Stimulated activated CD4-positive, alpha-beta T cell treated with anti-CD3 and anti-CD28 coated beads, Interleukin-4, amount 100 ng/mL, for 4 hours (primary cell): ENCODE measurements at regions not wholly inside any gene's neighbourhood (a gene's known extent, or its start where the extent isn't known, plus 50 kb on each side); places are given as distances from the start of the nearest gene placed in this dataset.
"Not testable (repeated sequence)": the region's sequence is repeated elsewhere in the genome, so short reads cannot be mapped to it uniquely, and the experiment has no call there.

Source experiments
- DNase-seq, 2 experiments: peaks; one replicate each; pipeline ENCODE4 v3.0.0-alpha.2; 2020

DNA sequence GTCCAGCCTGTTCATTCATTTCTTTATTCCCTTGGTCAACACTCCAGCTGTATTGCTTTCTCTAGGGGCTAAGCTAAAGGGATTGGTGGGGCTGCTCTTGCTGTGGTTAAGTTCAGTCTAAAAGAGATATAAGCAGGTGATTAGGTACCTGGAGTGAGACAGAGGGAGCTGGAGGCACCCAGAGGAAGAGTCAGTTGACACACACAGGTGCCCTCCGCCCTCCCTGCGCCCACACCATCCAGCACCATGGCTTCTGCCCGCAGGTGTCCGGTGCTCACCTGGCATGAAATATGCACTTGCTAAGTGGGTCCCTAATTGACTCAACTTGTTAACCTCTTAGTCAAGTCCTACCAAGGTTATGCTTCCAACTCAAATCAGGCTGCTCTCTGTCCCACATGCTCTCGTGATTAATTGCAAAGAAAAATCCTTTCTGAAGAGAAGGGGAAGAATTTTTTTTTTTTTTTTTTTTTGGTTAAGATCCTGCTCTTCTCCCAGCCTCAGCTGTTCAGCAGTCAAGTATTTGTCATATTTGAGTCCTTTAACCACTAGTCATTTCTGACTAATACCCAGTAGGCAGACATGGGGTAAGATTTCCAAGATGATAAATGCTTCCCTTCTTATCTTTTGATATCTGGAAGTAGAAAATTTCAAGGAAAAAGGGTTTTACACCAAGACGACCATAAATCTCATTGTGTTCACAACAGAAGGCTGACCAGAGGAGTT lies 199.8 kb upstream of the WSCD1 start:
- DNase-seq = no peak

DNA sequence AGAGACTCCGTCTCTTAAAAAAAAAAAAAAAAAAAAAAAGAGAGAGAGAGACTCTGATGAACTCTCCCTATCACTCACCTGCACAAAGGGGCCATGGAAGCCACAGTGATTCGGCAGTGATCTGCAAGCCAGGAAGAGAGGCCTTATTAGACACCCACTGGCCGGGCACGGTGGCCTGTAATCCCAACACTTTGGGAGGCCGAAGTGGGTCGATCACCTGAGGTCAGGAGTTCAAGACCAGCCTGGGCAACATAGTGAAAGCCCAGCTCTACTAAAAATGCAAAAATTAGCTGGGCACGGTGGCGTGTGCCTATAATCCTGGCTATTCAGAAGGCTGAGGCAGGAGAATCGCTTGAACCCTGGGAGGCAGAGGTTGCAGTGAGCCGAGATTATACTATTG lies 198.5 kb upstream of the WSCD1 start:
- DNase-seq = no peak

DNA sequence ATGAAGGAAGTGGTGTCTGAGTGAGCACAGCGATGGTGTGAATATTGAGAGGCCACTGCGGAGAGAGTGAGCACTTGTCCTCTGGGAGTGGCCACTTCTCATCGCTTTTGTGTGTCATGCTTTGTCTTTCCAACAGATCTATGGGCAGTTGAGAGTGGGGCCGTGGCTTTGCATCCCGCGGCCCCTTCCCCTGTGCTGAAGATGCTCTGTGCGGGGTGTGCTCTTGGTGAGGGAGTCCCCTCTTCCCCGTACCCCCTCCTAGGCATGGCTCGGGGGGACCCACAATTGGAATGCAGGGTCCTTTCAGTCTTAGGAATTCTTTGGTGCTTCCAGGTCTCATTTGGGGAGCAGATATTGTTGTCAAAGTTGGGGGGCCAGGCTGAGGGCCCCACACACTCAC lies 197.3 kb upstream of the WSCD1 start:
- DNase-seq = no peak

DNA sequence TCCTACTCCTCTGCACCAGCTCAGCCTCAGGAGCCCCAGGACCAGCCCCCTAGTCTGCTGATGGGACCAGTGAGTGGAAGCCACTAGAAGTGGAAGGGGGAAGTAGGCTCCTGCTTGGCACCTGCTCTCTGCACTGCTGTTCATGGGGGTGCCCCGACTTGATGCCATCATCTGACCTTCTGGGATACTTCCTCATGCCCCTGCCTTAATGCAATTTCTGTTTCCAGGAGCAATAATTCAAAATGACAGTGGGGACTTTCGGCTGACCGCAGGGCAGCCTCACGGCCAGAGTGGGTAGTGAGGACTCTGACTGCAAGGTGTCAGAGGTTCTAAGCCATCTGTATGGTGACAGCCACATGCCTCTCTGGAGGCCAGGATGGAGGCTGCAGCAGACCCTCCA lies 196.4 kb upstream of the WSCD1 start:
- no peak for DNase-seq

DNA sequence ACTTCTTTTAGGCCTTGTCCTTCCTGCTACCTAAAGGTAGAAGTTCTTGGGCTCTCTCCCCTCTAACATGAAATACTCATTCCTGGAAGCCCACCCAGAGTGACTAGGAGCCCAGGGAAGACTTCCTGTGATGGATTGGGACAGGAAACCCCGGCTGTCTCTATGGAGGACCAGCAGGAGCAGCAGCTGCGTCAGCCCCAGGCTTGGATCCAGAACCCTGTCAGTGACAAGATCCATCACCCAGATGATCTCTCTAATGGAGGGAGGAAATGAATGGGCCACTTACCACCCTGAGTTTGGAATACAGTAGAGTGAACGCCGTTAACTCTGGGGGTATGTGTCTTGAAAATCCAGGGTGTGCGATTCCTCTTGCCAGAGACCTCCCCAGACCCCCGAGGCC lies 195.7 kb upstream of the WSCD1 start:
- no peak for DNase-seq

DNA sequence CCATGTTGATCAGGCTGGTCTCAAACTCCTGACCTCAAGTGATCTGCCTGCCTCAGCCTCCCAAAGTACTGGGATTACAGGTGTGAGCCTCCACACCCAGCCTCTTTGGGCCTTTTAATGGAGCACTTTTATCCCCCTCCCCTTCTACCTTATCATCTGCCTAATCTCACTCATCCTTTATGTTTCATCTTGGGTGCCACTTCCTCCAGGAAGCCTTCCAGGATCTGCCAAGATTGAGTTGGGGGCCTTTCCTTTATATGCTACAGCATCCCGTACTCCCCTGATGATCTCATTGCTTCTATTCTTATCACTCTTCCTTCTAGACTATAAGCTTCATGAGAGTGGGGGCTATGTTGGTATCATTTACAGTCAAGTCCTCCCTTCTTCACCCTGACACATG lies 192.8 kb upstream of the WSCD1 start:
- DNase-seq = no peak

DNA sequence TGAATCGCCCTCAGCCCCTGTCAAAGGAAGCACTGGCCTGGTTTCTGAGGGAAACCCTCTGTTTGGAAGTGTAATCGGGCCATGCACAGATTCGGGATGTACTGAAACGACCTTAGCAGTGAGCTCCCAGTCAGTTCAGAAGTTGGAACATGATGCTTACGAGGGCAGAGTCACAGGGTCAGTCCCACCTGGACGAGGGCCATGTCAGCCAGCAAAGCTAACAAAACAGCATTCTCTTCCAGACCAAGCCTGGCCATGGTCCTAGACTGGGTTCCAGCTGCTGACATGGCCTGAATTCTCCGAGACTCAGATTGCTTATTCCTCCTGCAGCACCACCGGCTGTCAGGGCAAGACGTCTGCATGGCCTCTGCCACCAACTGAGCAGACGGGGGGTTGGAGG lies 192.2 kb upstream of the WSCD1 start:
- DNase-seq = no peak

DNA sequence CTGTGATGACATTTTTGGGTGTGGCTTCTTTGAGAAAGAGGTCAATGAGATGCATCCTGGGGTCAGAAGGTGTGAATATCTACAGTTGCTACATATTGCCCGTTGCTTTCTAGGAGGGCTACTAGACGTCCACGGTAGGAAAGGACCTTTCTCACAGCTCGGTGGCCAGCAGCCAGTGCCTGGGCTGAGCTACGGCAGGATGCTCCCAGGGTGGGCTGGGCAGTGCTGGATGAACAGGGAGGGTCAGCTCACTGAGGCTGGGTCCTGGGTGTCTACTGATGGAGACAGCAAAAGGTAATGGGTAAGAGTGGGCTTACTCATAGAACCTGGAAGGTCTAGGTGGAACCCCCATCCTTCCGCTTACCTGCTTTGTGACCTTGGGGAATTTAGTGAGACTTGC lies 188.3 kb upstream of the WSCD1 start:
- DNase-seq = no peak

DNA sequence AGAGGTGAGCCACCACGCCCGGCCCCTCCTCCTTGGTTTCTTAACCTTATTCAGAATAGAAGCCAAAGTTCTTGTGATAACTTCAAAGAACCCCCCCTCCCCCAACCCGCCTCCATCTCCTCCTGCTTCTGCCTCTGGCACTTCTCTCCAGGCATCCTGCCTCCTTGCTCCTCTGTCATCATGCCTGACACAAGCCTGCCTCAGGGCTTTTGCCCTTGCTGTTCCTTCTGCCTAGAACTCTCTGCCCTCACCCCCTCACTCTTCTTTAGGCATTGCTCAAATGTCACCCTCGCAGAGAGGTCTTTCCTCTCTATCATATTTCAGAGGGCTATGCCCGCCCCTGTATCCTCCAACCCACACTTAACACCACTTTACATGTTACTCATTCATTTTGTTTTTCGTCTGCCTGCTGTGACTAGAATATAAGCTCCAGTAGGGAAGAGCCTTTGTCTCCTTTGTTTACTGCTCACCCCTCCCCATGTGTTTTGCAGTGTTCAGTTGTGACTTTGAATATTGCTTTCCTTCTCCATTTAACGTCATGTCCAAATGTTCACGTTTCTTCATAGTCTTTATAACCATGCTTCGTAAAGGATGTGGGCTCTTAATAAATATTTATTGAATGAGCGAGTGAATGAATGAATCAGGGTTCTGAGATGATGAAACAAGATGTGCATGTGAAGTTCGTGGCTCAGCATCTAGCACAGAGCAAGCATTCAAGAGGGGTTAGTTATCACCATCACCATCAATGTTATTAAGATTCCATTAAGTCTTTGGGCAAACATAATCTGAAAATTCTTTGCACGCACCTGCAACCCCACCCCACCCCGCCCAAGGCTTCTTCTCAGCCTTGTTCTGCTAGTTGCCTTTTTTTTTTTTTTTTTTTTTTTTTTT lies 186.2 kb upstream of the WSCD1 start:
- DNase-seq = no peak

DNA sequence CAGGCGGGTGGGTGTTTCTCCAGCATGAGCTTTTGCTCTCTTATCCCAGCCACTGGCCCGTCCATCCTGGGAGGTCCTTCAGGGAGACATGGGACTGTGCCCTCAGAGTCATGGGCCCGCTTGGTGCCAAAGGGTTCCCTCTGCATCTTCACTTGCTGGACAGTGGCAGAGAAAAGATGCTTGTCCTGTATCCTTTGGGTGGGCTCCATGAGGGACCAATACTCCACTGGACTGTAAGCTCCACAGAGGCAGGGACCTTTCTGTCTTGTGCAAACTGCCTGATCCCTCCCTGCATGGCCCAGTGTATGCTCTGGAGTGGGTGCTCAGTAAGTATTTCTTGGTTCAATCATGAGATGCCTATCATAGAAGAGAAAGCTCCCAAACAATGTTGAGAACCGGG lies 184.8 kb upstream of the WSCD1 start:
- no peak for DNase-seq

DNA sequence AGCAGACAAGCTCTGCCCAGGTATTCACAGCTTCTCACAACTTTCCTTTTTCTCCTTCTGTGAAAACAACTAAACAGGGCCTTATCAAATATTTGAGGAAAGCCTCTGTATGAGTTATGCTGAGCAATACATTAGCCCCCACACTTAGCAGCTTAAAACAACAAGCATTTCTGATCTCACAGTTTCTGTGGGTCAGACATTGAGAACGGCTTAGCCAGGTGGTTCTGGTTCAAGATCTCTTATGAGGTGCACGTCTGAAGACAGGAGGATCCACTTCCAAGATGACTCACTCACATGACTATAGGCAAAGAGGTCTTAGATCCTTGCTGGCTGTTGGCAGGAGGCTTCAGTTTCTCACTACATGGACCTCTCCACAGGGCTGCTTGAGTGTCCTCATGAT lies 181.4 kb upstream of the WSCD1 start:
- DNase-seq = no peak

DNA sequence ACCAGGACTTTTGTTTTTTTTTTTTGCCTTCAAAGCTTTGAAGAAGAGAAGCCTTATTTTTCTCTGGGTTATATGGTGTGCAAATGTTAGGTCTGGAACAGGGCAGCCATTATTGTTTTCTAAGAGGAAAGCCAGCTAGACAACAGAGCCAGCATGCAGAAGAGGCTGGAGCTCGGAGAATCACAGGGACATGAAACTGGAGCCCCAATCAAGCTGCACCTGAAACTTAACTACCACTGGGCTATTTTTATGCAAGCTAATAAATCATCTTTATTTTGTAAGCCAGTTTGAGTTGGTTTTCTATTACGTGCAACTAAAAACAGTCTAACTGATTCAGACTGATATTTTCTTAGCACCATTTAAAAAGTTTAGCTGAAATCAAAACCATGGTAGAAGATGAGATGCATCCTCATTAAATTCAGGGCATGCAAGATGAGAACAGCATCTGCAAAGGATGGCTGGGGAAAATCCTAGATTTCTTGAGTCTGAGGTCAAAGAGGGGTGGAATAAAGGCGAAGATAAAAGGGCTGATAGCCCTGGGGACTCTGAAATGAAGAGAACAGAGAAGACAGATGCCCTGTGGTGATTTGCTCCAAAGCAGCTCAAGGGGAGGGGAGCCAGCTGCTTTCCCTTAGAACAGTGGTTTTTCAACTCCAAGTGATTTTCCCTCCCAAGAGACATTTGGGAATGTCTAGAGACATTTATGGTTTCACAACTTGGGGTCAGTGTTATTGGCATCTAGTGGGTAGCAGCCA lies 177.1 kb upstream of the WSCD1 start:
- DNase-seq = no peak

DNA sequence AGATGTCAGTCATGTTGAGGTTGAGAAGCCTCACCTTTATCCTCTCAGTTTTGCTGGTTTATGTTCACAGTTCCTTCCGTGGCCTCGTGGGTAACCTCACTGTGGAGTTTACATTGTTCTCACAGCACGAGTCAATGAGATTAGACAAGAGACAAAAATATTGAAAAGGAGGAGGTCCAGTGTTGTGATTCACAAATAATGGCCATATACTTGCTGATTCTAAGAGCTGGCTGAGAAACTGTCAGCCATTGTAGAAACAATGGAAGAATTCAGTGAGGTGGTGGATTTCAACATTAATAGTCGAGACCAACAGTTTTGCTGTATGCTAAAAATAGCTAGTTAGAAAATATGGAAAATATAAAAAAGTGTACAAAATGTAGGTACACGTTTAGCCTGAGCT lies 176.4 kb upstream of the WSCD1 start:
- DNase-seq = no peak

DNA sequence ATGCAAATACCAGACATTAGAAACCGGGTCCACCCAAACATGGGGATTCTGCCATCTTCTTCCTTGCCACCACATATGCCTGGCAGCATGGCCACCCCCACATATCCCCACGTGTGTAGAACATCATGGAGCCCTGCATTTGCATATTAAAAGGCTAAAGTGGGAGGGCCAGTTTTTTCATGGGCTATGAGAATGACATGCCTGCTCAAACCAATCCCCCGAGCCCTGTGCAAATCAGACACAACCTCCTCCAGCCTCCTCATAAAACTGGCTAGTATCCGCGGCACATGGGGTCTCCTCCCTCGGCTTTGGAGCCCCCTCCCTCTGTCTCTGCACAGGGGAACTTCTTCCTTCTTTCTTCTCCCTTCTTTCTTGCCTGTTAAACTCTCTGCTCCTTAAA lies 174.9 kb upstream of the WSCD1 start:
- DNase-seq = no peak

DNA sequence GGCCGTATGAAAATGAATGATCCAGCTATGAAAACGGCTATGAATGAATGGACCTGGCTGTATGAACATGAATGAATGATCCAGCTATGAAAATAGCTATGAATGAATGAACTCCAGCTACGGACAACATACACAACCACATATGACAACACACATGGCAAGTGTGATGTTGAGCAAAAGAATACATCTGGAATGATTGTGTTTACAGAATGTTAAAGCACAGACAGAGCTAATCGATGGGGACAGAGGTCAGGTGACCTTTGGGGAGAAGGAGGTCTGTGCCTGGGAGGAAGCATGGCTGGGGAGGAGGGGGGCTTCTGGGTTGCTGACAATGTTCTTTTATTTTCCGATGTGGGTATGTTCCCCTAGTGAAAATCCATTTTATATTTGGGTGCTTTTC lies 174.0 kb upstream of the WSCD1 start:
- no peak for DNase-seq

DNA sequence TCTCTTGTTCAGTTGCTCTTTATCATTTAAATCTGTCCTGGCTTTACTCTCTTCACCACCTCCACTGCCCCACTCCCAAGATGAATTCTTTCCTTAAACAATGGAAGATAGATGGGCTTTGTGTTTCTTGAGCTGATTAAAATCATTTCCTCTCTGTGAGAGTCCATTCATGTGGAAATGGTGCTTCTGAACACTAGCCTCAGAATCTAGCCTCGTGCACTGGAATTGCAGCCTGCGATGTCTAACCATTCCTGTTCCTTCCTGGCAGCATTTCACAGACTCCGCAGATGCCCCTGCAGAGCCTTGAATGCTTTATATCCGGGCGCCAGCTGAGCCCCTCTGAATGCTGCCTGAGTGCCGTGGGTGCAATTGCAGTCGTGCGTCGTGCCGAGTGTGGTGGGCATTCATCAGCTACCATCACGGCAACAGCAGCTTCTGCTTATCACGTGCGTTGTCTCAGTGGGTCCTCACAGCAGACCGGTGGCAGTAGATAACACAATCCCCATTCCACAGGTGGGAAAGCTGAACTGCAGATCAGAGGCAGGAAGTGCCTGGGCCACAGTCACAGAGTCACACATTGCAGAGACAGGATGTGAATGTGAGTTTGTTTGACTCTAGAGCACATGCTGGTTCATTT lies 172.8 kb upstream of the WSCD1 start:
- no peak for DNase-seq

DNA sequence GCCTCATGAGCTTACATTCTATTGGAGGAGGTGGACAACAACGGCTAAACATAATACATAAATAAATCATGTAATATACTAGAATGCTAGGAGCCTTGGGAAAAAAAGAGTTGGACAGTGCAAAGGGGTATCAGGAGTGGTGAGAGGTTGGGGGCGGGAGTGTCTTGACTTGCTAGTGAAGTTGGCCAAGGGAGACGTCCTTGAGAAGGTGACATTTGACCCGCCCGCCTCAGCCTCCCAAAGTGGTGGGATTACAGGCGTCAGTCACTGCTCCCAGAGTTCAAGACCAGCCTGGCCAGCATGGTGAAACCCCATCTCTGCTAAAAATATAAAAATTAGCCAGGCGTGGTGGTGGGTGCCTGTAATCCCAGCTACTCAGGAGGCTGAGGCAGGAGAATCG lies 172.2 kb upstream of the WSCD1 start:
- DNase-seq = not testable (repeated sequence)

DNA sequence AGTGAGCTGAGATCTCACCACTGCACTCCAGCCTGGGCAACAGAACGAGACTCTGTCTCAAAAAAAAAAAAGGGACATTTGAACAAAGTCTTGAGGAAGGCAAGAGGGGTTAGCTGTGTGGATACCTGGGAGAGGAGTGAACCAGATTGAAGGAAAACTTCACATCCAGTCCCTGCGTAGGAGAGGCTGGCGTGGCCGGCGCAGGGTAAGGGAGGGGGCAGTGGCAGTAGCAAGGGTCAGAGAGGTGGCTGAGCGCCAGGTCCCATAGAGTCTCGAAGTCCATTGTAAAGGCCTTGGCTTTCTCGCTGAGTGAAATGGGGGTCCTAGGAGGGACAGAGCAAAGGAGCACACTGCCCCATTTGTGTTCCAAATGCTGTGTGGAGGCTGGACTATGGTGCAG lies 171.8 kb upstream of the WSCD1 start:
- no peak for DNase-seq

DNA sequence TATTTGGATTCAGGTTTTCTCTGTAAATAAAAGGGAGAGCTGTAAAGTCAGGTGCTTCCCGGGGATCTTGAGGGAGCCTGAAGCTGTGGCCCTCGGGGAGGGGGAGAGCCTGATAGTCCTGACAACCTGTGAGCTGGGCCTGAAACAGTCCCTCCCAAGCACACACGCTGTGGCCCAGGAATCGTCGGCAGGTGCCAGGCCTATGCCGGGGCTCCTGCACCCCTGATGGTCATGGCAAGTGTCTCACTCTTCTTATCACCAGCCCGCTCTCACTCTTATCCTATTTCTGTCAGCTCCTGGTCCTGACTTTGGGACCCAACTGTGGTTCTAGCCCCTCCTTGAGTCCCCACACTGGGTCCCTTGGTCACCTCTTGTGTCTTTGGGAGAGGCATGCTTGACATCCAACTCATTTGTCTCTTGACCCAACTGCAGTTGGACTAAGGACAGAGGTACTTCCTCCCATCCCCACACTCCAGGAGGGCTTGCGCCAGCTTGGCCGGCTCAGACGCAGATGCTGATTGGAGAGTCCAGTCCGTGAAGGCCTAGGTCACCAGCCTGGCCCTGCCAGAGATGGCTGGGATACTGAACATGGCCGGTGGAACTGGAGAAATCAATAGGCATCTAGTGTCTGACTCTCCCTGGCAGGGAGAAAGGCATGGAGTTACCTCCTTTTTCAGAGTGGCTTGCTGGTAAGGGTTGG lies 170.5 kb upstream of the WSCD1 start:
- DNase-seq = no peak

DNA sequence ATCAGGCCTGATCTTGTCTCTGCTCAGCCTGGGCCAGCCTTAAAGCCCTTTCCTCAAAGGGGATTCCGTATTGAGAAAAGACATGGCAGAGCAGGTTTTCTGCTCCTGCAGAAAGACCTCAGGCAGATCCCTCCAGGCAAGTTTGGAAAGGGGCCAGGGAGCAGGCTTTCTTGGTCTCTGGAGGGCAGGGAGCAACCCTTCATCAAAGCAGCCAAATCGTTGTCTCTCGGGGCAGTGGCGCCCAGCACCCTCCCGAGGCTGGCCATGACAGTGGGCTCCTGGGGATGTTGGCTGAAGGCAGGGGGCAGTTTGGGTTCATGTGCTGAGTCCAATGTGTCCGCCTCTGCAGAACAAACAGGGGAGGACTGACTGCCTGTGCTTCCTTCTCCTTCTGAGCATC lies 168.4 kb upstream of the WSCD1 start:
- DNase-seq = no peak

DNA sequence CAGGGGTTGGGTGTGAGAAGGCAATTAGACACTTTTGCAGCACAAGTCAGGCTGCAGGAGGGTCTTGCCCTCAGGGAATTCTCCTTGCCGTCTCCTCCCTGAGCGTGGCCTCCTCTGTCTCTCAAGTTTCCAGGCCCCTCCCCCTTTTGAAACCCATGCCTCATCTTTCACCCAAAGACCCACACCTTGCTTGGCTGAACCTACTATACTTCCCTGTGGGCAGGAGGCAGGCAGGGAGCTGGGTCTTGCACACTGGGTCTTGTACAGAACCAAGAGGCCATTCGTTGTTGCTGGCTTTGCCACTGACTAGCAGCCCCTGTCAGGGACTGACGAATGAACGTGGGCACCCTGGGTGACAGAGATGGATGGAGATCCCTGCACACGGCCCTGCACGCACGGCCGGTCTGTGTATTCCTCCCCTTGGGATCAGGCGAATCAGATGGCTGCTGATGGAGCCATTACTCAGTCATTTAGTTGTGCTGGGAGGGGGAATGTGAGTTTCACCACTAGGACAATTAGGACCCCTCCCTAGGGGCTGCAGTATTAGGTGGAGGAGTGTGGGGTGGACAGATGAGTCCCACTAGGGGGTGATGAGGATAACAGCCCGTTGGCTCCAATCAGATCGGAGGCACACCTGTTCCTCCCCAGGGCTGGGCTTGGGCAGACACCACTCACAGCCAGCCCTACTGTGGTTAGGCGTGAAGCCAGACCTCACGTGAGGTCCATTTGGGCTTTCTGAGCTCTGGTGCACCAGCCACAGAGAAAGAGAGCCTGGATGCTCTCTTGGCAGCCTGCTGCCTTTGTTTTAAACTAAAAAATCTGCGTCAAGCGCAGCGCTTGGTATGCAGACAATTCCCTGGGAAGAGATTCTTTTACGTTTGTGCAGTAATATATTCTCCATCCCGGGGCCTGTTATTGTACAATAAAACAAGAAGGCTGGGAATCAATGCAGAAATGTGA lies 167.7 kb upstream of the WSCD1 start:
- no peak for DNase-seq
